Fibroblast of skin of right biceps (primary cell): ENCODE measurements at regions not wholly inside any gene's neighbourhood (a gene's known extent, or its start where the extent isn't known, plus 50 kb on each side); places are given as distances from the start of the nearest gene placed in this dataset.
"Not testable (repeated sequence)": the region's sequence is repeated elsewhere in the genome, so short reads cannot be mapped to it uniquely, and the experiment has no call there.

ENCODE experiments used
- DNase-seq: peaks from one replicate; pipeline ENCODE4 v3.0.0-alpha.2; 2013

GRCh38 chr10:15427843-15428414, 56.8 kb upstream of the FAM171A1 start:
- peak; percentile 60 for DNase-seq

DNA sequence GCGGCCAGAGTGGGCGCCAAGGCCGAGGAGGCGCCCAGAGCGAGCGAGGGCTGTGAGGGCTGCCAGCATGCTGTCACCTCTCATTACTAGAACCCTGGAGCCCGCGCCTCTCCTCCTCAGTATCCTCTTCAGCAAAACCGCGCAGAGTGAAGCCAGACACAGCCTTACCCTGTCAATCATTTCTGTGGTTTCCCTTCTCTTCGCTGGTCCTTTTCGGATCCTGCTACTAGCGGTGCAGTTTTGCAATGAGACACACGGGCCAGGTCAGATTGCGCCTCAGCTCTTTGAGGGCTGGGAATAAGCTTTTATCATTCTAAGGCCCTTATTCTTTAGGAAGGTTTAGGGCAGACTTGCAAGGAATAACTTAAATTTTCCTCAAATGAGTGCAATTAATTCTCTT, 55.5 kb upstream of the FAM171A1 start:
- no peak for DNase-seq

- no peak for DNase-seq
Measured at GRCh38 chr10:15426115-15426514, 55.0 kb upstream of the FAM171A1 start.

GRCh38 chr10:15421875-15422274, 50.8 kb upstream of the FAM171A1 start:
- not testable (repeated sequence) for DNase-seq
